ENCODE measurements at regions not wholly inside any gene's neighbourhood (a gene's known extent, or its start where the extent isn't known, plus 50 kb on each side); places are given as distances from the start of the nearest gene placed in this dataset.

DNA sequence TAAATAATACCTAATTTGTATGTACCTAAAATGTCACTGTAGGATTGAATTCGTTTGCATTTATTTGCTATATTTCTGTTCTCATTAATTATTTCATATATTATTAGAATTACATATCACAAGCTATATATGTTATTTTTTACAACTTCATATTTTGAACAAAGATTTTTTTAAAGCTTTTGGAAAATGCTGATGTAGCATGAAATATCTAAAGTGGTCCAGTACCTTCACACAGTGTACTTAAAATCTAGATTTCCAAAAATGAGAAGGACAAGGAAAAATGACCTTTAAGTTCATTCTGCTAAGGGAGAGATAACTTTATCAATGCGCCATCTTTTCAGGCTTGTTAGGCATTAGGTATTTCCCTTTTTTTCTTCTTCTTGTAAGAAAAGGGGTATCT is 71.8 kb downstream of the LARP7 start:
- no peaks in the 10 kb centered on the region for H3K9me3 ChIP-seq
- H3K27ac ChIP-seq: no peak overlapping the region
- TF ChIP-seq, protein P1, sequence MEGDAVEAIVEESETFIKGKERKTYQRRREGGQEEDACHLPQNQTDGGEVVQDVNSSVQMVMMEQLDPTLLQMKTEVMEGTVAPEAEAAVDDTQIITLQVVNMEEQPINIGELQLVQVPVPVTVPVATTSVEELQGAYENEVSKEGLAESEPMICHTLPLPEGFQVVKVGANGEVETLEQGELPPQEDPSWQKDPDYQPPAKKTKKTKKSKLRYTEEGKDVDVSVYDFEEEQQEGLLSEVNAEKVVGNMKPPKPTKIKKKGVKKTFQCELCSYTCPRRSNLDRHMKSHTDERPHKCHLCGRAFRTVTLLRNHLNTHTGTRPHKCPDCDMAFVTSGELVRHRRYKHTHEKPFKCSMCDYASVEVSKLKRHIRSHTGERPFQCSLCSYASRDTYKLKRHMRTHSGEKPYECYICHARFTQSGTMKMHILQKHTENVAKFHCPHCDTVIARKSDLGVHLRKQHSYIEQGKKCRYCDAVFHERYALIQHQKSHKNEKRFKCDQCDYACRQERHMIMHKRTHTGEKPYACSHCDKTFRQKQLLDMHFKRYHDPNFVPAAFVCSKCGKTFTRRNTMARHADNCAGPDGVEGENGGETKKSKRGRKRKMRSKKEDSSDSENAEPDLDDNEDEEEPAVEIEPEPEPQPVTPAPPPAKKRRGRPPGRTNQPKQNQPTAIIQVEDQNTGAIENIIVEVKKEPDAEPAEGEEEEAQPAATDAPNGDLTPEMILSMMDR (IDR thresholded peaks at IDR 0.05): no peak
- no peak for TF ChIP-seq POLR2A (IDR thresholded peaks at IDR 0.05)
- no peak for TF ChIP-seq POLR2AphosphoS5 (IDR thresholded peaks at IDR 0.05)
- no peak for TF ChIP-seq EP300 (IDR thresholded peaks at IDR 0.05)
- H3K4me1 ChIP-seq: peaks cover 7 to 22% (median 16%) of the 10 kb centered on the region in 4 donors
- no peak overlapping the region for H3K4me3 ChIP-seq
- peaks cover 0 to 44% (median 27%) of the 10 kb centered on the region in 3 donors for H3K27me3 ChIP-seq
- WGBS, 5 donors: 76 to 84% (median 81%) methylated on average over 2 of the region's 2 CpGs
- H3K36me3 ChIP-seq: no peaks in the 10 kb centered on the region
- intact Hi-C loops (cut with DNase I; ENCODE audit: low total_unique reads): no loop called here
- DNase-seq: no peak

DNA sequence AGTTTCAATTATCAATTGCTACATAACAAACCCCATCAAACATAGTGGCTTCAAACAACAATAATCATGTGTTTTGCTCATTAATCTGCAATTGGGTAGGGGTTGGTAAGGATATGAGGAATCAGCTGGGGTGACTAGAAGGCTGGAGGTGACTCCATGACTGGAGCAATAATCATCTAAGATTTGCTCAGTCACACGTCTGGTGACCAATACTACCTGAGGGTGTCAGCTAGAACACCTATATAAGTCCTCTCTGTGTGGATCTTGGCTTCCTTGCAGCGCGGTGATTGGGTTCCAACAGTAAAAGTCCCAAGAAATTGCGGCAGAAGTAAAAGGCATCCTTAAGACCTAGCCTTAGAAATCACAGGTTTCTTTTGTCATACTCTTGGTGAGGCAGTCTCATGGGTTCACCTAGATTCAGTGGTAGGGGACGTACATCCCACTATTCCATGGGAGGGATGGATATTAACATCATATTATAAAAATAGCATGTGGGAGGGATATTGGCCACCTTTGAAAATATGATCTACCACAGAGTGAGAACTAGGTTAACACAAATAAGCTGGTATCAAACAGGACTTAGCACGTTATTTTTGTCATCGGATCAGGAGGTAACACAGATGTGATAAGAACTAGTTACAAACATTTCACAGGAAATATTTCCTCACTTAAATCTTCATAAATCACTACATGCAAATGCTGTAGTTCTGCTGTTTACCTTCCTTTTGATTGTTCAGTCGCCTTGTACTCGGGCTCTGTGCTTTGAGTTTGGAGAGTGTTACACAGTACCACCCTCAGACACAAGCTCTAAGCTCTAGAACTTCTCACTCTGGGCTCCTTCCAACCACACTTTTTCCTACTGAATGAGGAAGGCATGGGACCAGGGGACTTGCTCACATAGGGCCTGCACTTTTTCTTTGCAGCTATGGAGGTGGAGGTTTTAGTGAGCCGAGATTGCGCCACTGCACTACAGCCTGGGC is 78.3 kb downstream of the LARP7 start:
- DNase-seq: no peak
- Histone ChIP-seq H3K27ac (no peak overlapping the region), H3K36me3 (no peaks in the 10 kb centered on the region), H3K27me3 (no peaks in the 10 kb centered on the region), H3K4me3 (no peak overlapping the region), H3K9me3 (no peaks in the 10 kb centered on the region), H3K4me1 (no peaks in the 10 kb centered on the region)
- intact Hi-C loops (cut with DNase I; ENCODE audit: low total_unique reads): no loop called here
- TF ChIP-seq, protein P1 (IDR thresholded peaks at IDR 0.05): no peak
- TF ChIP-seq POLR2A (IDR thresholded peaks at IDR 0.05): no peak
- TF ChIP-seq POLR2AphosphoS5 (IDR thresholded peaks at IDR 0.05): no peak
- TF ChIP-seq EP300 (IDR thresholded peaks at IDR 0.05): no peak
- WGBS, 5 donors: 68 to 79% (median 76%) methylated on average over 11 of the region's 11 CpGs

DNA sequence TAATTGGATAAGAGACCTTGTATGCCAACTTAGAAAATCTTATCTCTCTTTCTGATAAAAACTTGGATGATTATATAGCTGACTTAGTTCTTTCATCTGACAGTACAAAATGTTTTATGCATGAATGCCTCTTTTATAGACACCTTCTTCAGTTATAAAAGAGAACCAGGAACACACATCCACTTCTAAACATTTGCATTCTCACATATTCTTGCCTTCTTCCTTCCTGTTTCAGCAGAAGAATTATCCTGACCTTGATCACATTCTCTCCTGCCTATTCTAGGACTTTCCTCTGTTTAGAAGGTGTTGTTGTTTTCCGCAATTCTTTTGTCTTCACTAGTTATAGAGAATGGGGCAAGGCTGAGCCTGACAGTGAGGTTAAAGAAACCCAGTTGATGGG is 80.9 kb downstream of the LARP7 start:
- TF ChIP-seq EP300 (IDR thresholded peaks at IDR 0.05) (no peak), POLR2AphosphoS5 (IDR thresholded peaks at IDR 0.05) (no peak), POLR2A (IDR thresholded peaks at IDR 0.05) (no peak)
- TF ChIP-seq, protein P1 (IDR thresholded peaks at IDR 0.05): no peak
- no peak for DNase-seq
- Histone ChIP-seq H3K36me3 (no peaks in the 10 kb centered on the region), H3K27me3 (no peaks in the 10 kb centered on the region), H3K27ac (no peak overlapping the region), H3K9me3 (no peaks in the 10 kb centered on the region), H3K4me3 (no peak overlapping the region), H3K4me1 (no peaks in the 10 kb centered on the region)
- intact Hi-C loops (cut with DNase I; ENCODE audit: low total_unique reads): no loop called here
- WGBS, 5 donors: 86 to 97% (median 94%) methylated on average over 1 of the region's 1 CpG

DNA sequence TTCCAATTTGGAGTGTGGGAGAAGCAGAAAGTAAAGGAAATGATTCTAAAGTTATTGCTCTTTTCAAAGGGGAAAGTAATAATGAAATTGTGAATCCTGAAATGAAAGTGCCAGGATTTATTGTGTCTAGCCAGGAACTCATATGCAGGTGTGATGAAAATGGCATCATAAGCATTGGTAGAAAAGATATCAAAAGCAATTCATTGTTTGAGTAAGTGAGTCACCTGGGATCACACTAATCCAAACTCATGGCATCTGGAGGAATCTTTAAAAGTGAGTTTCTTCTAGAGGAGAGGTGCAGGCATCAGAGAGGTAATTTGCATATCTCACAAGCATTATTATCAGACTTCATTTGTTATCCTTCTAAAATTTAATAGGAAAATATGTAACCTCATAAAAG is 84.7 kb downstream of the LARP7 start:
- H3K4me1 ChIP-seq: no peaks in the 10 kb centered on the region
- intact Hi-C loops (cut with DNase I; ENCODE audit: low total_unique reads): no loop called here
- TF ChIP-seq POLR2A (IDR thresholded peaks at IDR 0.05) (no peak), POLR2AphosphoS5 (IDR thresholded peaks at IDR 0.05) (no peak), EP300 (IDR thresholded peaks at IDR 0.05) (no peak)
- TF ChIP-seq, protein P1 (IDR thresholded peaks at IDR 0.05): no peak
- H3K4me3 ChIP-seq: no peak overlapping the region
- no peaks in the 10 kb centered on the region for H3K36me3 ChIP-seq
- H3K9me3 ChIP-seq: no peaks in the 10 kb centered on the region
- H3K27me3 ChIP-seq: no peaks in the 10 kb centered on the region
- no peak for DNase-seq
- no peak overlapping the region for H3K27ac ChIP-seq
